Esophagus squamous epithelium (tissue), 5 donors: ENCODE measurements at regions not wholly inside any gene's neighbourhood (a gene's known extent, or its start where the extent isn't known, plus 50 kb on each side); places are given as distances from the start of the nearest gene placed in this dataset.

Experiments
- DNase-seq: peaks from one replicate; lab custom pipeline; 2025; lab: John Stamatoyannopoulos, UW
- H3K27ac ChIP-seq, 4 donors: fragments of 200-600 bp; sonication (generic); one replicate each; pipeline ENCODE4 v1.5.1; 2016 to 2019; ENCODE audit warnings: mild to moderate bottlenecking in 1 of 4
- H3K27me3 ChIP-seq, 4 donors: fragments of 200-600 bp; sonication (generic); 1 replicate in 3 of 4; 2 replicates in 1 of 4; pipeline versions ENCODE4 v1.5.1 to v1.6.0; 2017 to 2021; ENCODE audit warnings: antibody characterized with exemption in 1 of 4
- H3K36me3 ChIP-seq, 3 donors: fragments of 200-600 bp; sonication (generic); one replicate each; pipeline ENCODE4 v1.5.1; 2016 to 2019
- H3K4me1 ChIP-seq, 3 donors: fragments of 200-600 bp; sonication (generic); one replicate each; pipeline ENCODE4 v1.5.1; 2017 to 2019
- H3K4me3 ChIP-seq, 4 donors: fragments of 200-600 bp; sonication (generic); 1 replicate in 3 of 4; 2 replicates in 1 of 4; pipeline ENCODE4 v1.5.1; 2016 to 2019; ENCODE audit warnings: mild to moderate bottlenecking in 2 of 4, moderate library complexity in 1 of 4
- H3K9me3 ChIP-seq, 3 donors: fragments of 200-600 bp; sonication (generic); one replicate each; pipeline ENCODE4 v1.5.1; 2016 to 2019
- POLR2A ChIP-seq, 4 donors: fragments of 450-650 bp; IDR thresholded peaks; one replicate each; pipeline ENCODE4 v1.6.1; 2017; ENCODE audit warnings: antibody characterized with exemption in 4 of 4, mild to moderate bottlenecking in 4 of 4, moderate library complexity in 3 of 4
- WGBS, 2 donors: methylation state at CpG; one replicate each; pipeline ENCODE4 v1.1.5; 2018; 5-methylcytosine and 5-hydroxymethylcytosine counted together
- intact Hi-C: fragments of 100-400 bp; cut with DNase I; formaldehyde crosslinking; loops from one replicate; pipeline ENCODE4 v1.15.0; 2022
- TF ChIP-seq, protein P1 (sequence below), 6 experiments: fragments of 450-650 bp in 4 of 6; fragments of 200-600 bp in 2 of 6; sonication (generic) in 2 of 6; IDR thresholded peaks; one replicate each; pipeline ENCODE4 v1.5.1; 2016 to 2019; ENCODE audit warnings: antibody characterized with exemption in 6 of 6, mild to moderate bottlenecking in 4 of 6, moderate library complexity in 4 of 6
- donor health status: DM: yes; HTN: yes; CAD: no.

DNA sequence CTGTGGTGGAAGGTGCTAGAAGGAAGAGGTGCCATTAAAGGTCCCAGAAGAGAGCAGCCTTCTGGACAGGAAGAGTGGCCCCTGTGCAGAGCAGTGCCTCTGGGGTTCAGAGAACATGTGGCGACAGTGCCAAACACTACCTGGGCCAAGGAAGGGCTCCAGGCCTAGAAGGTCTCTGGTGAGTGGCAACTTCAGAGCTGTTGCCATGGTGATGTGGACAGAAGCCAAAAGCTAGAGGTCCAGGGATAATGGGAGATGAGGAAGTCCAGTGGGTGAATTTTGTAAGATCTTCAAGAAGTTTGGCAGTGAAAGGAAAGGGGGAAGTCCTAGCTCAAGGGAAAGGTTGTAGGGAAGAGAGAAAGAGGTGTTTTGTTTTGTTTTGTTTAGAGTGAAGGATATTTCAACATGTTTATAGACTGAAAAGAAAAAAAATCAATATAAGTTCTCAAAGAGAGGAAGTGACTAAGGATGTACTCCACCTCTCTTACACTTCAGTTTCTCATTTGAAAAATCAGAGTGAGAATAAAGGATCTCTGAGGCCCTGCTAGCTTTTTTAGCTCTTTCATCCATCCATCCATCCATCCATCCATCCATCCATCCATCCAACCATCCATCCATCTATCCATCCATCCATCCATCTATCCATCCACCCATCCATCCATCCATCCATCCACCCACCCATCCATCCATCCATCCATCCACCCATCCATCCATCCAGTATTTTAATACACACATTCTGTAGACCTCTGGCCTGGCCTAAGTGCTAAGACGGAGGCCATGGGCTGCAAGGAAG is 77.1 kb upstream of the DUSP5 start:
- H3K9me3 ChIP-seq: no peaks in the 10 kb centered on the region
- intact Hi-C loops: no loop called here
- H3K27ac ChIP-seq: no peak overlapping the region
- no peak for TF ChIP-seq POLR2A (IDR thresholded peaks at IDR 0.05)
- TF ChIP-seq, protein P1, sequence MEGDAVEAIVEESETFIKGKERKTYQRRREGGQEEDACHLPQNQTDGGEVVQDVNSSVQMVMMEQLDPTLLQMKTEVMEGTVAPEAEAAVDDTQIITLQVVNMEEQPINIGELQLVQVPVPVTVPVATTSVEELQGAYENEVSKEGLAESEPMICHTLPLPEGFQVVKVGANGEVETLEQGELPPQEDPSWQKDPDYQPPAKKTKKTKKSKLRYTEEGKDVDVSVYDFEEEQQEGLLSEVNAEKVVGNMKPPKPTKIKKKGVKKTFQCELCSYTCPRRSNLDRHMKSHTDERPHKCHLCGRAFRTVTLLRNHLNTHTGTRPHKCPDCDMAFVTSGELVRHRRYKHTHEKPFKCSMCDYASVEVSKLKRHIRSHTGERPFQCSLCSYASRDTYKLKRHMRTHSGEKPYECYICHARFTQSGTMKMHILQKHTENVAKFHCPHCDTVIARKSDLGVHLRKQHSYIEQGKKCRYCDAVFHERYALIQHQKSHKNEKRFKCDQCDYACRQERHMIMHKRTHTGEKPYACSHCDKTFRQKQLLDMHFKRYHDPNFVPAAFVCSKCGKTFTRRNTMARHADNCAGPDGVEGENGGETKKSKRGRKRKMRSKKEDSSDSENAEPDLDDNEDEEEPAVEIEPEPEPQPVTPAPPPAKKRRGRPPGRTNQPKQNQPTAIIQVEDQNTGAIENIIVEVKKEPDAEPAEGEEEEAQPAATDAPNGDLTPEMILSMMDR (IDR thresholded peaks at IDR 0.05): no peak
- H3K4me3 ChIP-seq: no peak overlapping the region
- no peaks in the 10 kb centered on the region for H3K36me3 ChIP-seq
- peaks cover 3 to 30% (median 8%) of the 10 kb centered on the region in 3 donors for H3K4me1 ChIP-seq
- H3K27me3 ChIP-seq: no peaks in the 10 kb centered on the region
- 96 to 100% methylated on average over 1 to 2 of the region's 2 CpGs for WGBS, 2 donors
- DNase-seq: no peak

DNA sequence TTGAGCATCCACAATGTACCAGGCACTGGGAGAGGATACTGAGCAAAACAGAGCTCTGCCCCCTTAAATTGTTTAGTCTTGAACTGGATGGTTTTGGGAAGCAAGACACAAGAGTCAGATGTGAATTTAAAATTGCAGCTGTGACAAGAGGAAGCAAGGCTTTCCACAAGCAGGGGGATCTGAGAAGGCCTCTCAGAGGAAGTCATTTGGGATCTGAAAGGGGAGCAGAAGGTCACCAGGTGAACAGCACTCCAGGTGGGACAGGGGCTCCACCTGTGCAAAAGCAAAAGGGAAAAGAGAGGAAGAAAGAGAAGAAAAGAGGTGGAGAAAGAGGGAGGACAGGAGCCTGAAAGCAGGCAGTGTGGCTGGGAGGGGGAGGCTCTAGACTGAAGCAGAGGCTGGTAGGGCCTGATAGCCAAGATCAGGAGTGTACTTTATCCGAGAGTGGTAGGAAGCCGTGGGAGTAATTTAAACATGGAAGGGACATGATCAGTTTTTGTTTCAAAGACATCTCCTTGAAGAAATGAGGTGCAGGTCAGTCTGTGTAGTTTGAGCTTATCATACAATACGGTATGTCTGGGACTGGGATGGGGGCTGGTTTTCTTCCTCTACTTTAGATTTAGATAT is 76.1 kb upstream of the DUSP5 start:
- 73 to 80% methylated on average over 3 of the region's 3 CpGs for WGBS, 2 donors
- intact Hi-C loops: no loop called here
- TF ChIP-seq POLR2A (IDR thresholded peaks at IDR 0.05): no peak
- TF ChIP-seq, protein P1 (IDR thresholded peaks at IDR 0.05): no peak

DNA sequence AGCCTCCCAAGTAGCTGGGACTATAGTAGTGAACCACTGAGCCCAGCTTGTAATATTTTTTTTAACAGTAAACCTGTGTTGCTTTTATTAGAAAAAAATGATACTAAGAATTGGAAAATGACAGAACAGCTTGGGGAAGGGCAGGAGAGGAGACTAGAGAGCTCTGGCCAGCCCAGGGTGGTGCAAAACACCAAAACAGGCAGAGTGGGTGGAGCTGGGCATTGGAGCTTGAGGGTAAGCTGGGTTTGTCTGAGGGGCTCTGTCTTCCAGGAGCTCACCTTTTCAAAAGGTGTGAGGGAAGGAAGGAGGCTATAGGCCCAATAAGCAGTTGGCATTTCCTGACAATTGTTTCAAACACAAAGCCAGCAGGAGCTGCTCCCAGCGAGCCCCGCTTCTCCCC is 75.2 kb upstream of the DUSP5 start:
- Histone ChIP-seq H3K27me3 (no peaks in the 10 kb centered on the region), H3K4me1 (peaks cover 2 to 23% (median 2%) of the 10 kb centered on the region in 3 donors), H3K27ac (no peak overlapping the region), H3K9me3 (no peaks in the 10 kb centered on the region), H3K4me3 (no peak overlapping the region), H3K36me3 (no peaks in the 10 kb centered on the region)
- DNase-seq: no peak
- TF ChIP-seq POLR2A (IDR thresholded peaks at IDR 0.05): no peak
- TF ChIP-seq, protein P1 (IDR thresholded peaks at IDR 0.05): no peak
- 100% methylated on average over 2 of the region's 2 CpGs; no CpG with 5 or more reads in 1 of the 2 donors for WGBS, 2 donors
- intact Hi-C loops: no loop called here

More for the DNA sequence above, 76.1 kb upstream of the DUSP5 start:
- Histone ChIP-seq H3K36me3 (no peaks in the 10 kb centered on the region), H3K4me1 (peaks cover 3 to 25% (median 7%) of the 10 kb centered on the region in 3 donors), H3K27ac (no peak overlapping the region), H3K27me3 (no peaks in the 10 kb centered on the region), H3K4me3 (no peak overlapping the region), H3K9me3 (no peaks in the 10 kb centered on the region)
- DNase-seq: no peak

DNA sequence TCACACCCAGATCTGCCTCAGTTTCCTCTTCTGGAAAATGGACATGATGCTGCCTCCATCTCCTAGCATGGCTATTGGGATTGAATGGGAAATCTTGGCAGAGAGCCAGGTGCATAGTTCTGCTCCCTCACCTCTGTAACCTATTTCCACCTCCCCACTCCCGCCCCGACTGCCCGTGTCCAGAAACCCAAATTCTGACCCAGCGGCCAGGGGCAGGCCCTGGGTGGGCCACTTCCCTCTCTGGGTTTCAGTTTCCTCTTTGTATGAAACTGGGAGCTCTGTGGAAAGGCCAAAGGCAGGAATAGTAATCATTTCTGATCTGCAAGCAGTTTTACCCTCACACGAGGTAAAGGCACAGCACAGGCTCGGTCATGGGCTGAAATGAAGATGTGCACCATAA is 74.1 kb upstream of the DUSP5 start:
- Histone ChIP-seq H3K27me3 (no peaks in the 10 kb centered on the region), H3K27ac (no peak overlapping the region), H3K4me3 (no peak overlapping the region), H3K4me1 (peaks cover 0 to 17% (median 0%) of the 10 kb centered on the region in 3 donors), H3K9me3 (no peaks in the 10 kb centered on the region), H3K36me3 (no peaks in the 10 kb centered on the region)
- no peak for TF ChIP-seq POLR2A (IDR thresholded peaks at IDR 0.05)
- TF ChIP-seq, protein P1 (IDR thresholded peaks at IDR 0.05): no peak
- DNase-seq: no peak
- WGBS, 2 donors: 67 to 72% methylated on average over 6 of the region's 6 CpGs
- intact Hi-C loops: no loop called here

DNA sequence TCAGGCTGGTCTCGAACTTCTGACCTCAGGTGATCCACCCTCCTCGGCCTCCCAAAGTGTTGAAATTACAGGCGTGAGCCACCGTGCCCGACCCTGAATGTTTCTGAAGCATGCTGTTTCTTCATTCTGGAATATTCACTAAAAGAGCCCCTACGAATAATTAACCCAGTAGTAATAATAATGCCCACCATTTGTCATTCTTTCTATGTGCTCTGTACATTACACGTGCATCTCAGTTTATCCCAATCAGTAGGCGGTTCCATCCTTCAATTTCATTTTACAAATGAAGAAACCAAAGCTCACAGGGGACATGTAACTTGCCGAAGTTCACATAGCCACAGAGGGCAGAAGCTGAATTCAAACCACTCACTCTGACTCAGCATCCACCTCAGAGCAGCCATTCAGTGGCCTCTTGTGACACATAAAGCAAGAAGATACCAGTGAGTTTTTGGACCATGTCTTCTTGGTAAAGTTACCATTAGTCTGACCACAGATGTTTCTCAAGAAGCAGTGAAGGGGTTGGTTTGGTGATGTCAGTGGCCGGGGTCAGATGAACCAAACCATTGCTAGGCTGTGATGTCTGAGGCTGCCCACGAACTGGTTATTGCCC is 71.9 kb upstream of the DUSP5 start:
- Histone ChIP-seq H3K27ac (peak overlapping the region in 3 of 4 donors; percentile 43 to 62 (median 54)), H3K4me3 (no peak overlapping the region), H3K27me3 (no peaks in the 10 kb centered on the region), H3K9me3 (no peaks in the 10 kb centered on the region), H3K36me3 (no peaks in the 10 kb centered on the region), H3K4me1 (peaks cover 2 to 37% (median 5%) of the 10 kb centered on the region in 3 donors)
- intact Hi-C loops: no loop called here
- DNase-seq: no peak
- 68 to 72% methylated on average over 11 of the region's 11 CpGs for WGBS, 2 donors
- no peak for TF ChIP-seq POLR2A (IDR thresholded peaks at IDR 0.05)
- TF ChIP-seq, protein P1 (IDR thresholded peaks at IDR 0.05): no peak
